Testis (tissue), 2 donors: ENCODE measurements at regions not wholly inside any gene's neighbourhood (a gene's known extent, or its start where the extent isn't known, plus 50 kb on each side); places are given as distances from the start of the nearest gene placed in this dataset.

ENCODE experiments used
- DNase-seq: peaks from one replicate; pipeline ENCODE4 v3.0.0-alpha.2; 2019
- H3K27ac ChIP-seq, 2 donors: fragments of 200-600 bp; sonication (generic); one replicate each; pipeline ENCODE4 v1.5.1; 2019
- H3K27me3 ChIP-seq: fragments of 200-600 bp; sonication (generic); one replicate; pipeline ENCODE4 v1.5.1; 2019
- H3K36me3 ChIP-seq: fragments of 200-600 bp; sonication (generic); one replicate; pipeline ENCODE4 v1.5.1; 2017; ENCODE audit warnings: low read depth; ENCODE audit errors: missing control alignments
- H3K4me1 ChIP-seq: fragments of 200-600 bp; sonication (generic); one replicate; pipeline ENCODE4 v1.5.1; 2019
- H3K4me3 ChIP-seq, 2 donors: fragments of 200-600 bp; sonication (generic); one replicate each; pipeline ENCODE4 v1.5.1; 2017 to 2019
- H3K9me3 ChIP-seq: fragments of 200-600 bp; sonication (generic); one replicate; pipeline ENCODE4 v1.5.1; 2017
- POLR2A ChIP-seq: fragments of 450-650 bp; IDR thresholded peaks from one replicate; pipeline ENCODE4 v1.6.1; 2017; ENCODE audit warnings: antibody characterized with exemption, mild to moderate bottlenecking, moderate library complexity
- WGBS, 2 donors: methylation state at CpG; one replicate each; pipeline ENCODE4 v1.1.5; 2018; 5-methylcytosine and 5-hydroxymethylcytosine counted together
- intact Hi-C: fragments of 100-400 bp; cut with DNase I; formaldehyde crosslinking; loops from one replicate; pipeline ENCODE4 v1.15.1; 2023; ENCODE audit warnings: low total_unique reads
- TF ChIP-seq, protein P1 (sequence below), 3 experiments: fragments of 450-650 bp in 2 of 3; fragments of 200-600 bp in 1 of 3; sonication (generic) in 1 of 3; IDR thresholded peaks; one replicate each; pipeline ENCODE4 v1.5.1; 2016 to 2019; ENCODE audit warnings: antibody characterized with exemption in 3 of 3, mild to moderate bottlenecking in 2 of 3, moderate library complexity in 1 of 3

- TF ChIP-seq POLR2A, result no peak
- TF ChIP-seq, protein P1, sequence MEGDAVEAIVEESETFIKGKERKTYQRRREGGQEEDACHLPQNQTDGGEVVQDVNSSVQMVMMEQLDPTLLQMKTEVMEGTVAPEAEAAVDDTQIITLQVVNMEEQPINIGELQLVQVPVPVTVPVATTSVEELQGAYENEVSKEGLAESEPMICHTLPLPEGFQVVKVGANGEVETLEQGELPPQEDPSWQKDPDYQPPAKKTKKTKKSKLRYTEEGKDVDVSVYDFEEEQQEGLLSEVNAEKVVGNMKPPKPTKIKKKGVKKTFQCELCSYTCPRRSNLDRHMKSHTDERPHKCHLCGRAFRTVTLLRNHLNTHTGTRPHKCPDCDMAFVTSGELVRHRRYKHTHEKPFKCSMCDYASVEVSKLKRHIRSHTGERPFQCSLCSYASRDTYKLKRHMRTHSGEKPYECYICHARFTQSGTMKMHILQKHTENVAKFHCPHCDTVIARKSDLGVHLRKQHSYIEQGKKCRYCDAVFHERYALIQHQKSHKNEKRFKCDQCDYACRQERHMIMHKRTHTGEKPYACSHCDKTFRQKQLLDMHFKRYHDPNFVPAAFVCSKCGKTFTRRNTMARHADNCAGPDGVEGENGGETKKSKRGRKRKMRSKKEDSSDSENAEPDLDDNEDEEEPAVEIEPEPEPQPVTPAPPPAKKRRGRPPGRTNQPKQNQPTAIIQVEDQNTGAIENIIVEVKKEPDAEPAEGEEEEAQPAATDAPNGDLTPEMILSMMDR (IDR thresholded peaks at IDR 0.05), result no peak
- intact Hi-C loops, result no loop called here
- no peak for DNase-seq
- H3K4me3 ChIP-seq, result no peak overlapping the region
- WGBS, 2 donors, result 60 to 66% methylated on average over 4 of the region's 4 CpGs
- H3K27me3 ChIP-seq, result no peaks in the 10 kb centered on the region
- no peaks in the 10 kb centered on the region for H3K36me3 ChIP-seq
- no peaks in the 10 kb centered on the region for H3K4me1 ChIP-seq
- H3K9me3 ChIP-seq, result no peaks in the 10 kb centered on the region
- no peak overlapping the region for H3K27ac ChIP-seq
Observed at GRCh38 chr18:7303316-7304060, 72.6 kb downstream of the LRRC30 start.

DNA sequence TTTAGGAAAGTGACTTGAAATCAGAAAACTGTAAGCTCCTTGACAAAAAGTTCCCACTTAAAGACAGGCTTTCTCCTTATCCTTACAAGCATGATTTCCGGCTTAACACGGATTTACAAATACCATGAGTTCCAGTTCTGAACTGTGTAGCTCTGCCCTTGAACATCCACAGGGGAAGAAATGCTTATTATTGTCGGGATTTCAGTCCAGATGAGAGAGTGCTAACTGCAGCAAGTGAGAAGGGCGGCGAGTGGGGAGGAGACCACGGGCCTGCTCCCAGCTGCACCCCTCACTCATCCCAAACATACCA is 73.1 kb downstream of the LRRC30 start:
- H3K27ac ChIP-seq, result no peak overlapping the region

GRCh38 chr18:7305416-7305815 is 74.5 kb downstream of the LRRC30 start:
- WGBS, 2 donors, result 72 to 81% methylated on average over 8 to 9 of the region's 9 CpGs
- no peak for DNase-seq
- H3K27me3 ChIP-seq, result no peaks in the 10 kb centered on the region

More for the DNA sequence above, 73.1 kb downstream of the LRRC30 start:
- TF ChIP-seq, protein P1 (IDR thresholded peaks at IDR 0.05), result no peak
- WGBS, 2 donors, result 73 to 76% methylated on average over 6 of the region's 6 CpGs
- no peaks in the 10 kb centered on the region for H3K9me3 ChIP-seq
- H3K36me3 ChIP-seq, result no peaks in the 10 kb centered on the region
- DNase-seq, result no peak
- H3K4me1 ChIP-seq, result no peaks in the 10 kb centered on the region
- intact Hi-C loops, result no loop called here
- no peaks in the 10 kb centered on the region for H3K27me3 ChIP-seq
- H3K4me3 ChIP-seq, result no peak overlapping the region

GRCh38 chr18:7307030-7307429 is 76.1 kb downstream of the LRRC30 start:
- intact Hi-C loops, result no loop called here
- 45 to 70% methylated on average over 6 of the region's 6 CpGs for WGBS, 2 donors
- Histone ChIP-seq H3K4me3 (no peak overlapping the region), H3K27me3 (no peaks in the 10 kb centered on the region), H3K36me3 (no peaks in the 10 kb centered on the region), H3K27ac (no peak overlapping the region), H3K4me1 (no peaks in the 10 kb centered on the region), H3K9me3 (no peaks in the 10 kb centered on the region)
- no peak for TF ChIP-seq POLR2A
- TF ChIP-seq, protein P1 (IDR thresholded peaks at IDR 0.05), result no peak
- no peak for DNase-seq

More at GRCh38 chr18:7305416-7305815, 74.5 kb downstream of the LRRC30 start:
- Histone ChIP-seq H3K4me1 (no peaks in the 10 kb centered on the region), H3K27ac (no peak overlapping the region), H3K9me3 (no peaks in the 10 kb centered on the region), H3K36me3 (no peaks in the 10 kb centered on the region), H3K4me3 (no peak overlapping the region)
- intact Hi-C loops, result no loop called here
- TF ChIP-seq, protein P1 (IDR thresholded peaks at IDR 0.05), result no peak
- no peak for TF ChIP-seq POLR2A

DNA sequence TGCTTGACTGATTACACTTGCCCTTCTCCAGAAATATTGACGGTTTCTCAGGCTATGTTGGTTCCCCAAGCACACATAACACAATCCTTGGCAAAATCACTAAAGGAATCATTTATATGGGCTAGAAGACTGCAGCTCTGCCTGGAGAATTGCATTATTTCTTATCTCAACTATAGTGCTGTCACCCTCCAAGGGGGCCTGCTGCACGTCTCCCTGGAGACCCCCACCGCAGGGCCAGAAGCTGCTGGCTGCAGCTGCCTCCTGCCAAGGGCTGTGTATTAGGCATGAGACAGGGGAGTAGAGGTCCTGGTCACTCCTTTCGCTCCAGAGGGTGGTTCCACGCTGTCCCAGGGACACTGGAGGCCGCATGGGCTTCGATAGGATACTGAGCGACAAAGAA is 76.6 kb downstream of the LRRC30 start:
- H3K27me3 ChIP-seq, result no peaks in the 10 kb centered on the region
- 80 to 82% methylated on average over 8 of the region's 8 CpGs for WGBS, 2 donors
- DNase-seq, result no peak
- no peak for TF ChIP-seq POLR2A
- TF ChIP-seq, protein P1 (IDR thresholded peaks at IDR 0.05), result no peak
- no peaks in the 10 kb centered on the region for H3K9me3 ChIP-seq
- no peak overlapping the region for H3K4me3 ChIP-seq
- no peaks in the 10 kb centered on the region for H3K36me3 ChIP-seq
- intact Hi-C loops, result no loop called here
- no peak overlapping the region for H3K27ac ChIP-seq
- no peaks in the 10 kb centered on the region for H3K4me1 ChIP-seq
